ENCODE measurements at regions not wholly inside any gene's neighbourhood (a gene's known extent, or its start where the extent isn't known, plus 50 kb on each side); places are given as distances from the start of the nearest gene placed in this dataset.

DNA sequence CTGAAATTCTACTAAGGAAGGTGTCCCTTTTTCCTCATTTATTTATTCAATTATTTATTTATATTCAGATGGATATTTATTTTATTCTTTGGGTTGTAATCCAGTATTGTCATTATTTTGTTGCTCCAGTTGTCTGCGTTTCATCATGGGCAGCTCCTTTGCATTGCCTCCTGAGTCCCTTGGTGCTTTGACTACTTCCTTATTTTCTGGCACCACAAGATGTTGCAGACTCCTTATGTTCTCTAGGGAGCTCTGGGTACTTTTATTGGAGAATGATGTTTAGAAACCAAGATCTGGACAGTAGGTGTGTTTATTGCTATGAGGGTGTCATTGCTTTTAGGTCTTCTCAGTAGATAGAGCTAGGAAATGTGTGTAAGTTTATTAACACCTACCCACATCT lies 59.9 kb upstream of the ERRFI1 start:
- WGBS, result 95% methylated on average over 1 of the region's 1 CpG
- H3K9ac ChIP-seq (ENCODE audit: low read depth in 1 of 2, low read length in 2 of 2), result no peak overlapping the region
- no peaks in the 10 kb centered on the region for H3K36me3 ChIP-seq (ENCODE audit: control insufficient read depth in 4 of 4, insufficient read depth in 3 of 4, low read depth in 1 of 4, low read length in 3 of 4)
- TF ChIP-seq EGR1 (IDR thresholded peaks at IDR 0.05; ENCODE audit: low read depth in 2 of 2) (no peak), HNF4G (IDR thresholded peaks at IDR 0.05) (no peak), GABPA (IDR thresholded peaks at IDR 0.05 in 1 of 2, conservative IDR thresholded peaks at IDR 0.05 in 1 of 2) (no peak), JUND (IDR thresholded peaks at IDR 0.05) (no peak), HNF4A (conservative IDR thresholded peaks at IDR 0.05) (no peak), TAF1 (conservative IDR thresholded peaks at IDR 0.05) (no peak), NR2F2 (IDR thresholded peaks at IDR 0.05) (no peak), SP1 (IDR thresholded peaks at IDR 0.05) (no peak), FOXA1 (IDR thresholded peaks at IDR 0.05) (no peak)
- TF ChIP-seq, protein P1, sequence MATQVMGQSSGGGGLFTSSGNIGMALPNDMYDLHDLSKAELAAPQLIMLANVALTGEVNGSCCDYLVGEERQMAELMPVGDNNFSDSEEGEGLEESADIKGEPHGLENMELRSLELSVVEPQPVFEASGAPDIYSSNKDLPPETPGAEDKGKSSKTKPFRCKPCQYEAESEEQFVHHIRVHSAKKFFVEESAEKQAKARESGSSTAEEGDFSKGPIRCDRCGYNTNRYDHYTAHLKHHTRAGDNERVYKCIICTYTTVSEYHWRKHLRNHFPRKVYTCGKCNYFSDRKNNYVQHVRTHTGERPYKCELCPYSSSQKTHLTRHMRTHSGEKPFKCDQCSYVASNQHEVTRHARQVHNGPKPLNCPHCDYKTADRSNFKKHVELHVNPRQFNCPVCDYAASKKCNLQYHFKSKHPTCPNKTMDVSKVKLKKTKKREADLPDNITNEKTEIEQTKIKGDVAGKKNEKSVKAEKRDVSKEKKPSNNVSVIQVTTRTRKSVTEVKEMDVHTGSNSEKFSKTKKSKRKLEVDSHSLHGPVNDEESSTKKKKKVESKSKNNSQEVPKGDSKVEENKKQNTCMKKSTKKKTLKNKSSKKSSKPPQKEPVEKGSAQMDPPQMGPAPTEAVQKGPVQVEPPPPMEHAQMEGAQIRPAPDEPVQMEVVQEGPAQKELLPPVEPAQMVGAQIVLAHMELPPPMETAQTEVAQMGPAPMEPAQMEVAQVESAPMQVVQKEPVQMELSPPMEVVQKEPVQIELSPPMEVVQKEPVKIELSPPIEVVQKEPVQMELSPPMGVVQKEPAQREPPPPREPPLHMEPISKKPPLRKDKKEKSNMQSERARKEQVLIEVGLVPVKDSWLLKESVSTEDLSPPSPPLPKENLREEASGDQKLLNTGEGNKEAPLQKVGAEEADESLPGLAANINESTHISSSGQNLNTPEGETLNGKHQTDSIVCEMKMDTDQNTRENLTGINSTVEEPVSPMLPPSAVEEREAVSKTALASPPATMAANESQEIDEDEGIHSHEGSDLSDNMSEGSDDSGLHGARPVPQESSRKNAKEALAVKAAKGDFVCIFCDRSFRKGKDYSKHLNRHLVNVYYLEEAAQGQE (IDR thresholded peaks at IDR 0.05), result no peak
- TF ChIP-seq, protein P2, sequence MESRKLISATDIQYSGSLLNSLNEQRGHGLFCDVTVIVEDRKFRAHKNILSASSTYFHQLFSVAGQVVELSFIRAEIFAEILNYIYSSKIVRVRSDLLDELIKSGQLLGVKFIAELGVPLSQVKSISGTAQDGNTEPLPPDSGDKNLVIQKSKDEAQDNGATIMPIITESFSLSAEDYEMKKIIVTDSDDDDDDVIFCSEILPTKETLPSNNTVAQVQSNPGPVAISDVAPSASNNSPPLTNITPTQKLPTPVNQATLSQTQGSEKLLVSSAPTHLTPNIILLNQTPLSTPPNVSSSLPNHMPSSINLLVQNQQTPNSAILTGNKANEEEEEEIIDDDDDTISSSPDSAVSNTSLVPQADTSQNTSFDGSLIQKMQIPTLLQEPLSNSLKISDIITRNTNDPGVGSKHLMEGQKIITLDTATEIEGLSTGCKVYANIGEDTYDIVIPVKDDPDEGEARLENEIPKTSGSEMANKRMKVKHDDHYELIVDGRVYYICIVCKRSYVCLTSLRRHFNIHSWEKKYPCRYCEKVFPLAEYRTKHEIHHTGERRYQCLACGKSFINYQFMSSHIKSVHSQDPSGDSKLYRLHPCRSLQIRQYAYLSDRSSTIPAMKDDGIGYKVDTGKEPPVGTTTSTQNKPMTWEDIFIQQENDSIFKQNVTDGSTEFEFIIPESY (IDR thresholded peaks at IDR 0.05), result no peak
- TF ChIP-seq, protein P3, sequence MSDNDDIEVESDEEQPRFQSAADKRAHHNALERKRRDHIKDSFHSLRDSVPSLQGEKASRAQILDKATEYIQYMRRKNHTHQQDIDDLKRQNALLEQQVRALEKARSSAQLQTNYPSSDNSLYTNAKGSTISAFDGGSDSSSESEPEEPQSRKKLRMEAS (IDR thresholded peaks at IDR 0.05), result no peak
- TF ChIP-seq, protein P4, sequence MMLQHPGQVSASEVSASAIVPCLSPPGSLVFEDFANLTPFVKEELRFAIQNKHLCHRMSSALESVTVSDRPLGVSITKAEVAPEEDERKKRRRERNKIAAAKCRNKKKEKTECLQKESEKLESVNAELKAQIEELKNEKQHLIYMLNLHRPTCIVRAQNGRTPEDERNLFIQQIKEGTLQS (IDR thresholded peaks at IDR 0.05), result no peak
- DNase-seq (ENCODE audit: low spot score), result no peak
- no peaks in the 10 kb centered on the region for H3K27me3 ChIP-seq (ENCODE audit: control insufficient read depth in 4 of 4, insufficient read depth in 4 of 4, low read length in 3 of 4)
- H3K4me3 ChIP-seq (ENCODE audit: low read depth in 1 of 3, low read length in 3 of 3), result no peak overlapping the region
- H3K27ac ChIP-seq (ENCODE audit: low read depth in 1 of 2, low read length in 2 of 2), result no peak overlapping the region
- H3K9me3 ChIP-seq (ENCODE audit: control insufficient read depth in 4 of 4, low read length in 3 of 4), result no peaks in the 10 kb centered on the region
- peaks cover 5 to 13% (median 10%) of the 10 kb centered on the region in 4 donors for H3K4me1 ChIP-seq (ENCODE audit: control insufficient read depth in 4 of 4, insufficient read depth in 4 of 4, low read length in 3 of 4)

GRCh38 chr1:8084913-8085312 lies 58.8 kb upstream of the ERRFI1 start:
- no peak for DNase-seq (ENCODE audit: low spot score)
- H3K36me3 ChIP-seq (ENCODE audit: control insufficient read depth in 4 of 4, insufficient read depth in 3 of 4, low read depth in 1 of 4, low read length in 3 of 4), result no peaks in the 10 kb centered on the region
- no peak overlapping the region for H3K9ac ChIP-seq (ENCODE audit: low read depth in 1 of 2, low read length in 2 of 2)
- H3K9me3 ChIP-seq (ENCODE audit: control insufficient read depth in 4 of 4, low read length in 3 of 4), result no peaks in the 10 kb centered on the region
- WGBS, result 97% methylated on average over 6 of the region's 6 CpGs
- H3K4me1 ChIP-seq (ENCODE audit: control insufficient read depth in 4 of 4, insufficient read depth in 4 of 4, low read length in 3 of 4), result peaks cover 5 to 13% (median 10%) of the 10 kb centered on the region in 4 donors
- H3K27ac ChIP-seq (ENCODE audit: low read depth in 1 of 2, low read length in 2 of 2), result no peak overlapping the region
- H3K27me3 ChIP-seq (ENCODE audit: control insufficient read depth in 4 of 4, insufficient read depth in 4 of 4, low read length in 3 of 4), result no peaks in the 10 kb centered on the region
- no peak overlapping the region for H3K4me3 ChIP-seq (ENCODE audit: low read depth in 1 of 3, low read length in 3 of 3)
- TF ChIP-seq EGR1 (IDR thresholded peaks at IDR 0.05; ENCODE audit: low read depth in 2 of 2) (no peak), HNF4A (conservative IDR thresholded peaks at IDR 0.05) (no peak), RAD21 (IDR thresholded peaks at IDR 0.05) (no peak), TAF1 (conservative IDR thresholded peaks at IDR 0.05) (no peak), NR2F2 (IDR thresholded peaks at IDR 0.05) (no peak), GABPA (IDR thresholded peaks at IDR 0.05 in 1 of 2, conservative IDR thresholded peaks at IDR 0.05 in 1 of 2) (no peak), SP1 (IDR thresholded peaks at IDR 0.05) (no peak), RXRA (IDR thresholded peaks at IDR 0.05) (no peak), YY1 (IDR thresholded peaks at IDR 0.05) (no peak), FOXA1 (IDR thresholded peaks at IDR 0.05) (no peak)
- TF ChIP-seq, protein P5, sequence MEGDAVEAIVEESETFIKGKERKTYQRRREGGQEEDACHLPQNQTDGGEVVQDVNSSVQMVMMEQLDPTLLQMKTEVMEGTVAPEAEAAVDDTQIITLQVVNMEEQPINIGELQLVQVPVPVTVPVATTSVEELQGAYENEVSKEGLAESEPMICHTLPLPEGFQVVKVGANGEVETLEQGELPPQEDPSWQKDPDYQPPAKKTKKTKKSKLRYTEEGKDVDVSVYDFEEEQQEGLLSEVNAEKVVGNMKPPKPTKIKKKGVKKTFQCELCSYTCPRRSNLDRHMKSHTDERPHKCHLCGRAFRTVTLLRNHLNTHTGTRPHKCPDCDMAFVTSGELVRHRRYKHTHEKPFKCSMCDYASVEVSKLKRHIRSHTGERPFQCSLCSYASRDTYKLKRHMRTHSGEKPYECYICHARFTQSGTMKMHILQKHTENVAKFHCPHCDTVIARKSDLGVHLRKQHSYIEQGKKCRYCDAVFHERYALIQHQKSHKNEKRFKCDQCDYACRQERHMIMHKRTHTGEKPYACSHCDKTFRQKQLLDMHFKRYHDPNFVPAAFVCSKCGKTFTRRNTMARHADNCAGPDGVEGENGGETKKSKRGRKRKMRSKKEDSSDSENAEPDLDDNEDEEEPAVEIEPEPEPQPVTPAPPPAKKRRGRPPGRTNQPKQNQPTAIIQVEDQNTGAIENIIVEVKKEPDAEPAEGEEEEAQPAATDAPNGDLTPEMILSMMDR (IDR thresholded peaks at IDR 0.05; ENCODE audit: low read depth, low read length, missing input control), result no peak
- TF ChIP-seq, protein P2 (IDR thresholded peaks at IDR 0.05), result no peak
- TF ChIP-seq, protein P1 (IDR thresholded peaks at IDR 0.05), result no peak
- TF ChIP-seq, protein P3 (IDR thresholded peaks at IDR 0.05), result no peak
